Cardiac fibroblast (primary cell): ENCODE measurements at regions not wholly inside any gene's neighbourhood (a gene's known extent, or its start where the extent isn't known, plus 50 kb on each side); places are given as distances from the start of the nearest gene placed in this dataset.

Experiments
- DNase-seq, 2 donors: peaks; one replicate each; pipeline versions ENCODE4 v3.0.0 to v3.0.0-alpha.2; 2010; ENCODE audit warnings: low read depth in 2 of 2
- H3K4me3 ChIP-seq, 2 donors: replicated peaks in 1 of 2; 1 replicate in 1 of 2; 2 replicates in 1 of 2; pipeline ENCODE4 v1.5.1; 2011; ENCODE audit warnings: low read depth in 2 of 2, low read length in 2 of 2, mild to moderate bottlenecking in 2 of 2, moderate library complexity in 1 of 2
- TF ChIP-seq, protein P1 (sequence below): IDR thresholded peaks from one replicate; pipeline ENCODE4 v1.5.1; 2011; ENCODE audit warnings: low read depth, mild to moderate bottlenecking, low read length, inconsistent platforms

DNA sequence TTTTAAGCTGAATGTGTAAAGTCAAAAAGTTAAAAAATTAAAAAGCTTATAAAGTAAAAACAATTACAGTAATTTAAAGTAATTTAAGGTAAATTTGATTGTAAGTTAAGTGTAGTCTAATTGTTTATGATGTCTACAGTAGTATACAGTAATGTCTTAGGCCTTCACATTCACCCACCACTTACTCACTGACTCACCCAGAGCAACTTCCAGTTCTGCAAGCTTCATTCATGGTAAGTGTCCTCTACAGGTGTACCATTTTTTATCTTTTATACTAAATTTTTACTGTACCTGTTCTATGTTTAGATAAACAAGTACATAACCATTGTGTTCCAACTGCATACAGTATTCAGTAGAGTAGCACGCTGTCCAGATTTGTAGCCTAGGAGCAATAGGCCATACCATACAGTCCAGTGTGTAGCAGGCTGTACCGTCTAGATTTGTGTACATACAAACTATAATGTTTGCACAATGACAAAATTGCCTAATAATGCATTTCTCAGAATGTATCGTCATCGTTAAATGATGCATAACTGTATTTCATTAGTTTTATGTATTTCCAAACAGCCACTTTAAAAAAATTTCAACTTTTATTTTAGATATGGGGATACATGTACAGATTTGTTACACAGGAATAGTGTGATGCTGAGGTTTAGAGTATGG, 319.3 kb downstream of the DYSF start:
- H3K4me3 ChIP-seq: no peak overlapping the region
- DNase-seq: no peak
- TF ChIP-seq, protein P1, sequence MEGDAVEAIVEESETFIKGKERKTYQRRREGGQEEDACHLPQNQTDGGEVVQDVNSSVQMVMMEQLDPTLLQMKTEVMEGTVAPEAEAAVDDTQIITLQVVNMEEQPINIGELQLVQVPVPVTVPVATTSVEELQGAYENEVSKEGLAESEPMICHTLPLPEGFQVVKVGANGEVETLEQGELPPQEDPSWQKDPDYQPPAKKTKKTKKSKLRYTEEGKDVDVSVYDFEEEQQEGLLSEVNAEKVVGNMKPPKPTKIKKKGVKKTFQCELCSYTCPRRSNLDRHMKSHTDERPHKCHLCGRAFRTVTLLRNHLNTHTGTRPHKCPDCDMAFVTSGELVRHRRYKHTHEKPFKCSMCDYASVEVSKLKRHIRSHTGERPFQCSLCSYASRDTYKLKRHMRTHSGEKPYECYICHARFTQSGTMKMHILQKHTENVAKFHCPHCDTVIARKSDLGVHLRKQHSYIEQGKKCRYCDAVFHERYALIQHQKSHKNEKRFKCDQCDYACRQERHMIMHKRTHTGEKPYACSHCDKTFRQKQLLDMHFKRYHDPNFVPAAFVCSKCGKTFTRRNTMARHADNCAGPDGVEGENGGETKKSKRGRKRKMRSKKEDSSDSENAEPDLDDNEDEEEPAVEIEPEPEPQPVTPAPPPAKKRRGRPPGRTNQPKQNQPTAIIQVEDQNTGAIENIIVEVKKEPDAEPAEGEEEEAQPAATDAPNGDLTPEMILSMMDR: no peak

- no peak for DNase-seq
- TF ChIP-seq, protein P1: no peak
Observed at GRCh38 chr2:71767663-71768062, 314.3 kb downstream of the DYSF start.

DNA sequence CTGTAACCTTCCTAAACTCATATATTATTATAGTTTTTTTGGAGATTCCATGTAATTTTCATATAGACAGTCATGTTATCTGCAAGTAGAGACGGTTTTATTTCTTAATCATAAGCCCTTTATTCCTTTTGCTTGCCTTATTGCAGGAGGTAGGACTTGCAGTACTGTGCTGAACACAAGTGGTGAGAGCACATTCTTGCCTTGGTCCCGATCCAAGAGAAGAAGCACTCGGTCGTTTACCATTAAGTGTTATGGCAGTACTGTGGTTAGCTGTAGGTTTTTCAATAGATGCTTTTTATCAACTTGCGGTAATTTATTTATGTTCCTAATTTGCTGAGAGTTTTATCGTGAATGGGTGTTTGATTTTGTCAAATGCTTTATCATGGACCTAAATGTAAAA, 305.7 kb downstream of the DYSF start:
- H3K4me3 ChIP-seq: no peak overlapping the region
- peak in 1 of 2 donors; percentile 73 for DNase-seq
- TF ChIP-seq, protein P1: no peak

More at GRCh38 chr2:71767663-71768062, 314.3 kb downstream of the DYSF start:
- no peak overlapping the region for H3K4me3 ChIP-seq

DNA sequence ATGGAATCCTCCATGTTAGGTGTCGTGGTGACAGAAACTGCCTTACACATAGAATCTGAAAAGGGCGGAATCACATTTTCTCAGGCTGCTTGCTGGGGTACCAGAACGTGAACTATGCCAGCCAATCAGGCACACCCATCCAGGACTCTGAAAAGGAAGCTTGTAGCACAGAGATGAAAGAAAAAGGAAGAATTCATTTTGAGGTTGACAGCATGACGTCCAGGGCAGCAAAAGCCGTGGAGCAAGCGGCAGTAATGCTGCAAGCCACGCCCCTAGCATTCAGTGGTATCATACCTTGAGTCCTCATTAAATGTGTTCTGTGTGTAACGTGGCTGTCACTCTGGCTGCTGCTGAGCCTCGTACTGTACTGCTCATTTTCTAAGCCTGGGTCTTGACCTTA, 304.0 kb downstream of the DYSF start:
- DNase-seq: no peak
- TF ChIP-seq, protein P1: no peak
- no peak overlapping the region for H3K4me3 ChIP-seq

GRCh38 chr2:71756280-71756906, 303.0 kb downstream of the DYSF start:
- H3K4me3 ChIP-seq: no peak overlapping the region
- TF ChIP-seq, protein P1: no peak
- DNase-seq: peak; percentile 23 to 71

GRCh38 chr2:71751590-71751989, 298.2 kb downstream of the DYSF start:
- no peak overlapping the region for H3K4me3 ChIP-seq
- DNase-seq: no peak
- TF ChIP-seq, protein P1: no peak
